Thyroid gland (tissue), 4 donors: ENCODE measurements at regions not wholly inside any gene's neighbourhood (a gene's known extent, or its start where the extent isn't known, plus 50 kb on each side); places are given as distances from the start of the nearest gene placed in this dataset.

Source experiments
- DNase-seq, 2 donors: peaks; one replicate each; pipeline ENCODE4 v3.0.0-alpha.2; 2019
- H3K27ac ChIP-seq, 3 donors: fragments of 200-600 bp; sonication (generic); 1 replicate in 2 of 3; 2 replicates in 1 of 3; pipeline ENCODE4 v1.5.1; 2016 to 2019; ENCODE audit warnings: mild to moderate bottlenecking in 1 of 3, moderate library complexity in 1 of 3
- H3K27me3 ChIP-seq: fragments of 200-600 bp; sonication (generic); one replicate; pipeline ENCODE4 v1.5.1; 2019
- H3K36me3 ChIP-seq, 2 donors: fragments of 200-600 bp; sonication (generic); one replicate each; pipeline ENCODE4 v1.5.1; 2016 to 2019
- H3K4me1 ChIP-seq, 2 donors: fragments of 200-600 bp; sonication (generic); one replicate each; pipeline ENCODE4 v1.5.1; 2017 to 2019
- H3K4me3 ChIP-seq, 3 donors: fragments of 200-600 bp; sonication (generic); replicated peaks in 1 of 3; 1 replicate in 2 of 3; 2 replicates in 1 of 3; pipeline ENCODE4 v1.5.1; 2016; ENCODE audit warnings: mild to moderate bottlenecking in 1 of 3
- H3K9me3 ChIP-seq: fragments of 200-600 bp; sonication (generic); one replicate; pipeline ENCODE4 v1.5.1; 2017
- CTCF ChIP-seq, 6 experiments: fragments of 200-600 bp in 3 of 6; fragments of 450-650 bp in 3 of 6; sonication (generic) in 3 of 6; IDR thresholded peaks; one replicate each; pipeline ENCODE4 v1.5.1; 2016 to 2019; ENCODE audit warnings: antibody characterized with exemption in 6 of 6, mild to moderate bottlenecking in 2 of 6, inconsistent platforms in 1 of 6, moderate library complexity in 1 of 6
- POLR2A ChIP-seq, 2 donors: fragments of 450-650 bp; IDR thresholded peaks; one replicate each; pipeline ENCODE4 v1.6.1; 2017; ENCODE audit warnings: antibody characterized with exemption in 2 of 2, mild to moderate bottlenecking in 2 of 2, moderate library complexity in 1 of 2
- WGBS, 2 donors: methylation state at CpG; one replicate each; pipeline ENCODE4 v1.1.5; 2017; 5-methylcytosine and 5-hydroxymethylcytosine counted together
- intact Hi-C: fragments of 100-400 bp; cut with DNase I; formaldehyde crosslinking; loops from one replicate; pipeline ENCODE4 v1.15.1; 2023

- DNase-seq, result no peak
- Histone ChIP-seq H3K4me3 (no peak overlapping the region), H3K36me3 (no peaks in the 10 kb centered on the region), H3K4me1 (peaks cover 0 to 9% of the 10 kb centered on the region in 2 donors), H3K27me3 (no peaks in the 10 kb centered on the region), H3K9me3 (no peaks in the 10 kb centered on the region), H3K27ac (no peak overlapping the region)
- TF ChIP-seq CTCF (IDR thresholded peaks at IDR 0.05) (no peak), POLR2A (IDR thresholded peaks at IDR 0.05) (no peak)
- 91 to 93% methylated on average over 9 of the region's 9 CpGs for WGBS, 2 donors
- intact Hi-C loops, result no loop called here
These were observed 274.5 kb upstream of the SOX5 start for GRCh38 chr12:24223926-24224325.

- peaks cover 0 to 9% of the 10 kb centered on the region in 2 donors for H3K4me1 ChIP-seq
- no peak for DNase-seq
- 86 to 95% methylated on average over 1 of the region's 1 CpG for WGBS, 2 donors
- no peak overlapping the region for H3K27ac ChIP-seq
- H3K9me3 ChIP-seq, result no peaks in the 10 kb centered on the region
- no peak for TF ChIP-seq POLR2A (IDR thresholded peaks at IDR 0.05)
- no peak for TF ChIP-seq CTCF (IDR thresholded peaks at IDR 0.05)
- intact Hi-C loops, result no loop called here
- H3K4me3 ChIP-seq, result no peak overlapping the region
- no peaks in the 10 kb centered on the region for H3K27me3 ChIP-seq
- no peaks in the 10 kb centered on the region for H3K36me3 ChIP-seq
These were observed 273.5 kb upstream of the SOX5 start for GRCh38 chr12:24222968-24223367.

- no peaks in the 10 kb centered on the region for H3K4me1 ChIP-seq
- no peaks in the 10 kb centered on the region for H3K36me3 ChIP-seq
- intact Hi-C loops, result no loop called here
- 88 to 91% methylated on average over 2 of the region's 2 CpGs for WGBS, 2 donors
- no peaks in the 10 kb centered on the region for H3K27me3 ChIP-seq
- no peak for DNase-seq
- no peak overlapping the region for H3K4me3 ChIP-seq
- TF ChIP-seq CTCF (IDR thresholded peaks at IDR 0.05) (no peak), POLR2A (IDR thresholded peaks at IDR 0.05) (no peak)
- H3K9me3 ChIP-seq, result no peaks in the 10 kb centered on the region
- no peak overlapping the region for H3K27ac ChIP-seq
These were observed 263.0 kb upstream of the SOX5 start for GRCh38 chr12:24212496-24212895.

- intact Hi-C loops, result no loop called here
- WGBS, 2 donors, result 91 to 96% methylated on average over 2 of the region's 2 CpGs
- Histone ChIP-seq H3K4me3 (no peak overlapping the region), H3K27ac (no peak overlapping the region), H3K36me3 (no peaks in the 10 kb centered on the region), H3K4me1 (no peaks in the 10 kb centered on the region), H3K9me3 (no peaks in the 10 kb centered on the region), H3K27me3 (no peaks in the 10 kb centered on the region)
- no peak for TF ChIP-seq POLR2A (IDR thresholded peaks at IDR 0.05)
- no peak for TF ChIP-seq CTCF (IDR thresholded peaks at IDR 0.05)
- DNase-seq, result no peak
These were observed 257.2 kb upstream of the SOX5 start for GRCh38 chr12:24206621-24207020.

- H3K4me3 ChIP-seq, result no peak overlapping the region
- H3K27ac ChIP-seq, result no peak overlapping the region
- no peaks in the 10 kb centered on the region for H3K36me3 ChIP-seq
- 33 to 52% methylated on average over 3 of the region's 3 CpGs for WGBS, 2 donors
- no peak for DNase-seq
- intact Hi-C loops, result no loop called here
- TF ChIP-seq CTCF (IDR thresholded peaks at IDR 0.05), result no peak
- TF ChIP-seq POLR2A (IDR thresholded peaks at IDR 0.05), result no peak
- H3K9me3 ChIP-seq, result no peaks in the 10 kb centered on the region
- no peaks in the 10 kb centered on the region for H3K27me3 ChIP-seq
- no peaks in the 10 kb centered on the region for H3K4me1 ChIP-seq
These were observed 251.9 kb upstream of the SOX5 start for GRCh38 chr12:24201258-24201970.
